RPMI8226 (cell line): ENCODE measurements at regions not wholly inside any gene's neighbourhood (a gene's known extent, or its start where the extent isn't known, plus 50 kb on each side); places are given as distances from the start of the nearest gene placed in this dataset.
"Not testable (repeated sequence)": the region's sequence is repeated elsewhere in the genome, so short reads cannot be mapped to it uniquely, and the experiment has no call there.

ENCODE experiments used
- DNase-seq: peaks from one replicate; pipeline ENCODE4 v3.0.0-alpha.2; 2015

- DNase-seq, result not testable (repeated sequence)
Measured at GRCh38 chr17:64721556-64721955, 59.4 kb upstream of the SMURF2 start.

DNA sequence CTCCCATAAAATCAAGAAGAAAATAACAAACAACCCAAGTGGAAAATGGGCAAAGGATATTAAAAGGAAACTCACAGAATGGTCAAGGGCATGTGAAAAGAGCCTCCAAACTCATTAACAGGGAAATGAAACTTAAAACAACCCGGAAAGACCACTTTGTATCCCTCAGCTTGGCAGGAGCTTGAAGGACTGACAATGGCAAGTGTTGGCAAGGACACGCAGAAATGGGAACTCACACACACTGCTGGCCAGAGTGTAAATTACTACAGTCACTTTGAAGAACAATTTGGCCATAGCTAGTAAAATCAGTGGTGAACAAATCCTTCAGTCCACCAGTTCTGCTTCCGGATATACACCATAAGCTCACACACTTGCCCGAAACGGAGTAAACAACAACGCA, 58.1 kb upstream of the SMURF2 start:
- not testable (repeated sequence) for DNase-seq

DNA sequence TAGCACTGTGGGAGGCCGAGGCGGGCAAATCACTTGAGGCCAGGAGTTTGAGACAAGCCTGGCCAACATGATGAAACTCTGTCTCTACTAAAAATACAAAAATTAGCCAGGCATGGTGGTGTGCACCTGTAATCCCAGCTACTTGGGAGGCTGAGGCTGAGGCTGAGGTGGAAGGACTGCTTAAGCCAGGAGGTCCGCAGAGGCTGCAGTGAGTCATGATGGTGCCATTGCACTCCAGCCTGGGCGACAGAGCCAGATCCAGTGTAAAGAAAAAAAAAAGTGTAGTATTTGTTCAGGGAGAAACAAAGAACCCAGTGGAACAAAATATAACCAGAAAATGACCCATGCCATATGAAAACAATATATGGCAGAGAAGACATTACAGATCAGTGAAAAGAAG, 57.4 kb upstream of the SMURF2 start:
- not testable (repeated sequence) for DNase-seq

- not testable (repeated sequence) for DNase-seq
Measured at GRCh38 chr17:64718816-64719215, 56.7 kb upstream of the SMURF2 start.

DNA sequence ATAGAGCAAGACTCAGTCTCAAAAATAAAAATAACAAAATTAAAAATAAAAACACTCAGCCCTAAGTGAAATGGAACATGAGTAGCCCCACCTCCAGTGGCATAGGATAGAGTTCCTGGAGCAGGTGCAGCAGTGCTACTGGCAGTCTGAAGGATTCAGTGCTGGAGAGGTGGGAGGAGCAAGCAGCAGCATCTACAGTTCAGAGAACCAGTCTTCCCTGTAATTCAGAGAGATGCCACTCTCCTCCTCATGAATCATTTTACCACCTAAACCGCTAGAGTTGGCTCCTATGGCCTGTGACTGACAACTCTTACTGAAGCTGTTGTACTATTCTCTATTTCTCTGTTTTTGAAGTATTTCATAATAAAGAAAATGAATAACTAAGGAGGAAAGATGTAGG, 56.0 kb upstream of the SMURF2 start:
- DNase-seq, result no peak

DNA sequence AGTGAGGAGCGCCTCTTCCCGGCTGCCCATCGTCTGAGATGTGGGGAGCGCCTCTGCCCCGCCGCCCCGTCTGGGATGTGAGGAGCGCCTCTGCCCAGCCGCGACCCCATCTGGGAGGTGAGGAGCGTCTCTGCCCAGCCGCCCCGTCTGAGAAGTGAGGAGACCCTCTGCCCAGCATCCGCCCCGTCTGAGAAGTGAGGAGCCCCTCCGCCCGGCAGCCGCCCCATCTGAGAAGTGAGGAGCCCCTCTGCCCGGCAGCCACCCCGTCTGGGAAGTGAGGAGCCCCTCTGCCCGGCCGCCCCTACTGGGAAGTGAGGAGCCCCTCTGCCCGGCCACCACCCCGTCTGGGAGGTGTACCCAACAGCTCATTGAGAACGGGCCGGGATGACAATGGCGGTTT, 54.4 kb upstream of the SMURF2 start:
- not testable (repeated sequence) for DNase-seq

DNA sequence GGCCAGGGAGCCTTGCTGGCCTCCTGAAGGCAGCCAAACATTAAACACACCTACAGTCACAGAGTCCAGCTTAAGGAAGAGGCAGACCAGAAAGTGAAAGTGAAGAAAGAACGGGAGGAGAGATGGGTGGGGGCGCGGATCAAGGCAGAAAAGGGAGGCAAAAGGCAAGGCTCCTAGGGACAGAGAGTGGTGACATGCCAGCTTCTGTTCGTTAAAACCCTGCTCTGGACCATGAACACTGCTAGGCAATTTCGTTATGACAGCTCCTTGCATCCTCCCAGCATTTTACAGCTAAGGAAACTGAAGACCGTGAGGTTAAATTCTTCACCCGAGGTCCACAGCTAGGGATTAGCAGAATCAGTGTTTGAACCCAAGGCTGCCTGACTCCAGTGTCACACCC, 51.7 kb upstream of the SMURF2 start:
- DNase-seq, result peak; percentile 10

GRCh38 chr17:64712557-64713351, 50.6 kb upstream of the SMURF2 start:
- not testable (repeated sequence) for DNase-seq
